Kidney (tissue), 13 donors: ENCODE measurements at regions not wholly inside any gene's neighbourhood (a gene's known extent, or its start where the extent isn't known, plus 50 kb on each side); places are given as distances from the start of the nearest gene placed in this dataset.

ENCODE experiments used
- DNase-seq, 5 donors: peaks; one replicate each; pipeline ENCODE4 v3.0.0-alpha.2; 2013 to 2020
- FAIRE-seq: peaks from 2 replicates; lab custom pipeline; 2012; peaks lifted over from hg19 to GRCh38; lab: Jason Lieb, UNC
- H3K27ac ChIP-seq, 2 donors: one replicate each; pipeline ENCODE4 v1.7.0; 2013; ENCODE audit warnings: low read depth in 2 of 2, low read length in 2 of 2, inconsistent platforms in 1 of 2
- H3K27me3 ChIP-seq: one replicate; pipeline ENCODE4 v1.7.1; 2013; ENCODE audit warnings: low read length, inconsistent platforms; ENCODE audit not compliant: control insufficient read depth, insufficient read depth
- H3K36me3 ChIP-seq, 3 donors: one replicate each; pipeline versions ENCODE4 v1.7.0 to v1.7.1; 2013; ENCODE audit warnings: low read length in 3 of 3, control low read depth in 1 of 3, inconsistent platforms in 1 of 3; ENCODE audit not compliant: insufficient read depth in 3 of 3, control insufficient read depth in 2 of 3
- H3K4me1 ChIP-seq, 3 donors: one replicate each; pipeline versions ENCODE4 v1.7.0 to v1.7.1; 2013; ENCODE audit warnings: low read length in 3 of 3, inconsistent platforms in 1 of 3, low read depth in 1 of 3; ENCODE audit not compliant: control insufficient read depth in 2 of 3, insufficient read depth in 2 of 3
- H3K4me3 ChIP-seq, 3 donors: one replicate each; pipeline versions ENCODE4 v1.7.0 to v1.8.1; 2013; ENCODE audit warnings: low read length in 3 of 3, control low read depth in 1 of 3, inconsistent platforms in 1 of 3
- H3K9ac ChIP-seq, 3 donors: one replicate each; pipeline versions ENCODE4 v1.7.0 to v1.7.1; 2013; ENCODE audit warnings: low read length in 3 of 3, control low read depth in 1 of 3, inconsistent platforms in 1 of 3
- H3K9me3 ChIP-seq, 3 donors: one replicate each; pipeline versions ENCODE4 v1.7.0 to v1.7.1; 2013; ENCODE audit warnings: low read length in 3 of 3, control low read depth in 1 of 3, inconsistent platforms in 1 of 3; ENCODE audit not compliant: control insufficient read depth in 2 of 3, insufficient read depth in 1 of 3
- intact Hi-C: fragments of 100-400 bp; cut with DNase I; formaldehyde crosslinking; loops from one replicate; pipeline ENCODE4 v1.11.1; 2022
- TF ChIP-seq, protein P1 (sequence below): IDR thresholded peaks from 3 replicates; pipeline ENCODE4 v1.5.1; 2012; ENCODE audit warnings: mild to moderate bottlenecking, moderate library complexity, borderline replicate concordance; ENCODE audit not compliant: insufficient read depth; ENCODE audit errors: extremely low read depth
- donor health status: control.
- donor health status: control.
- donor health status: control.
- donor health status: control.
- donor health status: control.
- donor health status: DM: yes; HTN: yes; CAD: no.
- donor health status: Normal renal cell carcinoma (clear cell type).

DNA sequence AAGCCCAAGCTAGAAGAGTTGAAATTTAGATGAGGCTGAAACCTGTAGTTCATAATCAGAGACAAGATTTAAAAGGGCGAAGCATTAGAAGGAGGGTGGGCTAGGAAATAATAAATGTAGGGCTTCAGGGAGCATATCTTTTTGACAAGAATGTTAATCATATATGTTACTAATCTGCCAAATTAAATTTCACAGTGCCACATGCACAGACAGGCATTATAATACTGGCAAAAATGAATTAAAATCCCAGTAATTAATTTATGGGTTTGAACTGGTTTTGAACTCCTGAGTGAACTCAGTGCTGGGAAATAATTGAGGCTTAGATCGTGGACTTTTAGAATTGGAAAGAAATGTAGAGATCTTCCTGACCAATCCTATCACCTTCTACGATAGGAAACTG lies 383.5 kb upstream of the IL12A start:
- intact Hi-C loops = no loop called here
- Histone ChIP-seq H3K9me3 (peaks cover under 1 to 2% (median under 1%) of the 10 kb centered on the region in 3 donors), H3K27me3 (no peaks in the 10 kb centered on the region), H3K27ac (no peak overlapping the region), H3K4me1 (peaks cover 0 to 6% (median 0%) of the 10 kb centered on the region in 3 donors), H3K4me3 (no peak overlapping the region), H3K9ac (no peak overlapping the region), H3K36me3 (no peaks in the 10 kb centered on the region)
- FAIRE-seq (no peak), DNase-seq (no peak)
- TF ChIP-seq, protein P1, sequence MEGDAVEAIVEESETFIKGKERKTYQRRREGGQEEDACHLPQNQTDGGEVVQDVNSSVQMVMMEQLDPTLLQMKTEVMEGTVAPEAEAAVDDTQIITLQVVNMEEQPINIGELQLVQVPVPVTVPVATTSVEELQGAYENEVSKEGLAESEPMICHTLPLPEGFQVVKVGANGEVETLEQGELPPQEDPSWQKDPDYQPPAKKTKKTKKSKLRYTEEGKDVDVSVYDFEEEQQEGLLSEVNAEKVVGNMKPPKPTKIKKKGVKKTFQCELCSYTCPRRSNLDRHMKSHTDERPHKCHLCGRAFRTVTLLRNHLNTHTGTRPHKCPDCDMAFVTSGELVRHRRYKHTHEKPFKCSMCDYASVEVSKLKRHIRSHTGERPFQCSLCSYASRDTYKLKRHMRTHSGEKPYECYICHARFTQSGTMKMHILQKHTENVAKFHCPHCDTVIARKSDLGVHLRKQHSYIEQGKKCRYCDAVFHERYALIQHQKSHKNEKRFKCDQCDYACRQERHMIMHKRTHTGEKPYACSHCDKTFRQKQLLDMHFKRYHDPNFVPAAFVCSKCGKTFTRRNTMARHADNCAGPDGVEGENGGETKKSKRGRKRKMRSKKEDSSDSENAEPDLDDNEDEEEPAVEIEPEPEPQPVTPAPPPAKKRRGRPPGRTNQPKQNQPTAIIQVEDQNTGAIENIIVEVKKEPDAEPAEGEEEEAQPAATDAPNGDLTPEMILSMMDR = no peak

DNA sequence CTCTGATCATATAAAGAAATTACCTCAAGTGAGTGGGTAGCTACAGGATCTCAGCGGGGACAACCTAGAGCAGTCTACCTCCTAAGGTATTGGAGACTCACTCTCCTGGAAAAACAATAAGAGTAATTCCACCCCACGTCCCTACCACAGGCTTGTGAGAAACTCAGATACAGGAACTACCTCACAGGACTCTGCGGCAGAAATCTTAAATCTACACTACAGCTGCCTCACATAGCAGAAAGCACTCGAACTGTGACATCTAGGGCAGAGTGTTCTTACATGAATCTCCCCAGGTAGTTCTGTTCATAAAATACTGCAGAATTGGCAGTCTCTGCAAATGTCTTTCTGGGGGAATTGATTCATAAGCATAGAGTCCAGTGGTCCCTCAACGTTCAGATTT lies 382.9 kb upstream of the IL12A start:
- TF ChIP-seq, protein P1 = no peak
- H3K4me1 ChIP-seq = peaks cover 0 to 6% (median 0%) of the 10 kb centered on the region in 3 donors
- no peak overlapping the region for H3K4me3 ChIP-seq
- H3K9ac ChIP-seq = peak overlapping the region in 1 of 3 donors; percentile 17
- no peaks in the 10 kb centered on the region for H3K36me3 ChIP-seq
- no peak overlapping the region for H3K27ac ChIP-seq
- no peaks in the 10 kb centered on the region for H3K27me3 ChIP-seq
- FAIRE-seq (no peak), DNase-seq (peak in 2 of 5 donors; percentile 40 to 46)
- intact Hi-C loops = no loop called here
- no peaks in the 10 kb centered on the region for H3K9me3 ChIP-seq

DNA sequence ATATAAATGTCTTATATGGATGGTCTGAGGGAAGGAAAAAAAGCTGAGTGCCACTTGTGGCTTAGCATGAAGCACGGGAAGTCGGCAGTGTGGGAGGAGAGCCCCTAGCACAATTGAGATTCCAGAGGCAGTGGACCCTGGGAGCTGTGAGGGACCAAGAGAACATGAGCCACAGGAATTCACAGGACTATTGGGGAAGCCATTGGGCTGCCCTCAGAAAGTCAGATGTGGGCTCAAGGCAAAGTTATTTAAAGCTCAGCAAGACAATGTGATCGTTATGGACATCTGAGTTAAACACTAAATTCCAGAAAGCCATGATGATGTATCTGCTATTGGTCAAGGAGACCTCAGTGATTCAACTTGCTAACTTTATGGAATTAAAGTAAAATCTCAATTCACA lies 380.8 kb upstream of the IL12A start:
- intact Hi-C loops = no loop called here
- H3K9me3 ChIP-seq = no peaks in the 10 kb centered on the region

More for the DNA sequence above, 380.8 kb upstream of the IL12A start:
- Histone ChIP-seq H3K9ac (no peak overlapping the region), H3K4me1 (peaks cover 0 to 6% (median 0%) of the 10 kb centered on the region in 3 donors), H3K27me3 (no peaks in the 10 kb centered on the region), H3K27ac (no peak overlapping the region), H3K4me3 (no peak overlapping the region), H3K36me3 (no peaks in the 10 kb centered on the region)
- FAIRE-seq (no peak), DNase-seq (peak in 2 of 5 donors; percentile 17 to 28)
- TF ChIP-seq, protein P1 = no peak
